ENCODE measurements at regions not wholly inside any gene's neighbourhood (a gene's known extent, or its start where the extent isn't known, plus 50 kb on each side); places are given as distances from the start of the nearest gene placed in this dataset.

DNA sequence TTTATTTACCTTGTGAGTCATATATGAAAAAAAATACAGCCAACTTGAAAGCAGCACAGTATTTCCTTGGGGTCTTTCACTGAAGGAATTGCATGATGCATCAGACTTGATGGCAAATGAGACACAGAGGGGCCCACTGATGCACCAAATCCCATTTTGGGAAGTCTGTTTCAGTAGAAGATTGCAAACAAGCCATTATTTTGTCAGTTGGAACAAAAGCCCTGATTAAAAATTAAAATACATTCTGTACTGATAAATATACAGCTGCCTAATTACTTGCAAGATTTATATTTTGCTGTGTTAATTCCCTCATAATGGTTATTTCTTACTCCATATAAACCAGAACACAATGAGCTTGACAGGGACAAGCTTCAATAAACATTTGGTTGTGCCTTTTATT, 370.4 kb downstream of the SUCLG1 start:
- ATAC-seq (ENCODE audit: poor library complexity) (no peak), DNase-seq (no peak)
- intact Hi-C loops (cut with DNase I, micrococcal nuclease), result no loop called here
- Histone ChIP-seq H3K4me3 (ENCODE audit: low read length) (no peak overlapping the region), H3K27me3 (ENCODE audit: control insufficient read depth in 1 of 2, insufficient read depth in 2 of 2, low read length in 2 of 2) (peaks cover 5 to 25% of the 10 kb centered on the region in 2 experiments), H3K4me1 (ENCODE audit: insufficient read depth, low read length) (no peaks in the 10 kb centered on the region), H3K9me3 (ENCODE audit: control insufficient read depth in 1 of 2, insufficient read depth in 1 of 2, low read length in 2 of 2) (no peaks in the 10 kb centered on the region), H3K36me3 (ENCODE audit: insufficient read depth, low read length) (no peaks in the 10 kb centered on the region), H3K27ac (ENCODE audit: low read depth in 1 of 2, low read length in 2 of 2) (no peak overlapping the region)
- Mint-ChIP-seq H3K4me3 (no peak overlapping the region), H3K27ac (no peak overlapping the region), H3K4me1 (ENCODE audit: low read depth) (no peaks in the 10 kb centered on the region), H3K9me3 (peaks cover 4% of the 10 kb centered on the region), H3K36me3 (ENCODE audit: low read depth) (no peaks in the 10 kb centered on the region), H3K27me3 (peaks cover 57% of the 10 kb centered on the region)
- ChIA-PET POLR2A (no interaction called here), CTCF (no interaction called here)
- no peak for TF ChIP-seq CTCF (IDR thresholded peaks at IDR 0.05)

- Histone ChIP-seq H3K36me3 (ENCODE audit: insufficient read depth, low read length) (no peaks in the 10 kb centered on the region), H3K27me3 (ENCODE audit: control insufficient read depth in 1 of 2, insufficient read depth in 2 of 2, low read length in 2 of 2) (peaks cover 5 to 26% of the 10 kb centered on the region in 2 experiments), H3K4me1 (ENCODE audit: insufficient read depth, low read length) (no peaks in the 10 kb centered on the region), H3K4me3 (ENCODE audit: low read length) (no peak overlapping the region), H3K27ac (ENCODE audit: low read depth in 1 of 2, low read length in 2 of 2) (no peak overlapping the region), H3K9me3 (ENCODE audit: control insufficient read depth in 1 of 2, insufficient read depth in 1 of 2, low read length in 2 of 2) (no peaks in the 10 kb centered on the region)
- ChIA-PET CTCF (no interaction called here), POLR2A (no interaction called here)
- H3K4me1 Mint-ChIP-seq (ENCODE audit: low read depth), result no peaks in the 10 kb centered on the region
- H3K9me3 Mint-ChIP-seq, result no peaks in the 10 kb centered on the region
- H3K27me3 Mint-ChIP-seq, result peaks cover 45% of the 10 kb centered on the region
- no peak overlapping the region for H3K4me3 Mint-ChIP-seq
- no peak for ATAC-seq (ENCODE audit: poor library complexity)
- no peak for TF ChIP-seq CTCF (IDR thresholded peaks at IDR 0.05)
- intact Hi-C loops (cut with DNase I, micrococcal nuclease), result no loop called here
- DNase-seq, result no peak
- no peaks in the 10 kb centered on the region for H3K36me3 Mint-ChIP-seq (ENCODE audit: low read depth)
- H3K27ac Mint-ChIP-seq, result no peak overlapping the region
Measured at GRCh38 chr2:84085562-84085961, 373.5 kb downstream of the SUCLG1 start.

GRCh38 chr2:84084856-84085255, 374.2 kb downstream of the SUCLG1 start:
- H3K4me3 Mint-ChIP-seq, result no peak overlapping the region
- H3K9me3 ChIP-seq (ENCODE audit: control insufficient read depth in 1 of 2, insufficient read depth in 1 of 2, low read length in 2 of 2), result no peaks in the 10 kb centered on the region
- no peaks in the 10 kb centered on the region for H3K36me3 Mint-ChIP-seq (ENCODE audit: low read depth)
- no peaks in the 10 kb centered on the region for H3K4me1 Mint-ChIP-seq (ENCODE audit: low read depth)
- no peaks in the 10 kb centered on the region for H3K9me3 Mint-ChIP-seq
- TF ChIP-seq CTCF (IDR thresholded peaks at IDR 0.05), result no peak
- POLR2A ChIA-PET, result no interaction called here
- H3K27me3 Mint-ChIP-seq, result peaks cover 44% of the 10 kb centered on the region
- no peaks in the 10 kb centered on the region for H3K36me3 ChIP-seq (ENCODE audit: insufficient read depth, low read length)
- no peaks in the 10 kb centered on the region for H3K4me1 ChIP-seq (ENCODE audit: insufficient read depth, low read length)
- CTCF ChIA-PET, result no interaction called here
- ATAC-seq (ENCODE audit: poor library complexity) (no peak), DNase-seq (no peak)
- H3K27ac Mint-ChIP-seq, result no peak overlapping the region
- intact Hi-C loops (cut with DNase I, micrococcal nuclease), result no loop called here
- no peak overlapping the region for H3K27ac ChIP-seq (ENCODE audit: low read depth in 1 of 2, low read length in 2 of 2)
- peaks cover 5 to 26% of the 10 kb centered on the region in 2 experiments for H3K27me3 ChIP-seq (ENCODE audit: control insufficient read depth in 1 of 2, insufficient read depth in 2 of 2, low read length in 2 of 2)
- no peak overlapping the region for H3K4me3 ChIP-seq (ENCODE audit: low read length)
